ENCODE measurements at regions not wholly inside any gene's neighbourhood (a gene's known extent, or its start where the extent isn't known, plus 50 kb on each side); places are given as distances from the start of the nearest gene placed in this dataset.

DNA sequence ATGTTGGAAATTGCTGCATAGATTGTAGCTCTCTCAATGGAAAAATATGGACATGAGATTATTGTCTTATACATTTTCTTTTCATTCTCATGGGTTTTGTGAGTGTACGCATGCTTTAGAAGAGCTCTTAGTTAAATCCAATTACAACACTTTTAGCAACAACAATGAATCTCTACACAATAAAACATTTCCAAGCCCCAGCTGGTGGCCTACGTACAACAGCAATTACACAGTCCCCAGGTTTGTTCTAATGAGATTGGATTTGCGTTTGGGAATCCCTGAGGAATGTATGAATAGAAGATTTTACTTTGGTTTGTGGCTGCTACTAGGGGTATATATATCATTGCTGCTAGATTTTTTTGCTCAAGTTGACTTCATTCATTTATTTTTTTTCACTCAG is 98.6 kb downstream of the FHDC1 start:
- TF ChIP-seq CTCF (IDR thresholded peaks at IDR 0.05; ENCODE audit: low read depth, low read length, missing control alignments) = no peak
- in situ Hi-C loops (cut with HindIII; ENCODE audit: low sequenced_read_pairs) = no loop called here
- DNase-seq (ENCODE audit: low read depth) = no peak

DNA sequence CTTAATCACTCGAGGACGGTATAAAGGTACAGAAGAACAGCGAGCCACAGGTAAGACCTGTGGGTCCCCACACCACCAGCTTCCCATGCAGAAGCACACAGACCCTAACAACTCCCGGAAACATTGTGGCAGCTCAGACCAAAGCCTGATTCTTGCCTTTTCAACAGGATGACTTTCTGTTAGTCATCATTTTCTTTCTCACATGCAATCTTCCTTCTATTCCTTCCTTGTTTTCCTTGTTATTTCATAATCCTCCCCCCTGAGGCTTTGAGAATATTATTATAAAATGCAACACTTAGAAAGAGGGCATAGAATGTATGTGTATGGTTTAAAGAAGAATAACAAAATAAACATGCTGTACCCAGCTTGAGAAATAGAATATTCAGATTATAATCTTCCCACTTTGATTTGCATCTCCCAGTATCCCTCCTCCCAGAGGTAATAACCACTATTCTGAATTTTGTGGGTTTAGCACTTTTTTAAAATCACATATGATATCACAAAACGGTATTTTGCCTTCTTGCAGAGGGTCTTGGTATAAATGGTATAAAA is 100.9 kb downstream of the FHDC1 start:
- no peak for DNase-seq (ENCODE audit: low read depth)
- TF ChIP-seq CTCF (IDR thresholded peaks at IDR 0.05; ENCODE audit: low read depth, low read length, missing control alignments) = no peak
- in situ Hi-C loops (cut with HindIII; ENCODE audit: low sequenced_read_pairs) = no loop called here

More for the DNA sequence above, 98.6 kb downstream of the FHDC1 start:
- H3K4me3 ChIP-seq (ENCODE audit: low read depth, low read length) = no peak overlapping the region

GRCh38 chr4:153038623-153039311 is 102.6 kb downstream of the FHDC1 start:
- no peak for TF ChIP-seq CTCF (IDR thresholded peaks at IDR 0.05; ENCODE audit: low read depth, low read length, missing control alignments)
- DNase-seq (ENCODE audit: low read depth) = no peak

More for the DNA sequence above, 100.9 kb downstream of the FHDC1 start:
- no peak overlapping the region for H3K4me3 ChIP-seq (ENCODE audit: low read depth, low read length)

GRCh38 chr4:153039542-153040185 is 103.5 kb downstream of the FHDC1 start:
- DNase-seq (ENCODE audit: low read depth) = no peak
- TF ChIP-seq CTCF (IDR thresholded peaks at IDR 0.05; ENCODE audit: low read depth, low read length, missing control alignments) = no peak
- in situ Hi-C loops (cut with HindIII; ENCODE audit: low sequenced_read_pairs) = no loop called here
- H3K4me3 ChIP-seq (ENCODE audit: low read depth, low read length) = no peak overlapping the region

More at GRCh38 chr4:153038623-153039311, 102.6 kb downstream of the FHDC1 start:
- no peak overlapping the region for H3K4me3 ChIP-seq (ENCODE audit: low read depth, low read length)
- in situ Hi-C loops (cut with HindIII; ENCODE audit: low sequenced_read_pairs) = no loop called here

- in situ Hi-C loops (cut with HindIII; ENCODE audit: low sequenced_read_pairs) = no loop called here
- no peak for TF ChIP-seq CTCF (IDR thresholded peaks at IDR 0.05; ENCODE audit: low read depth, low read length, missing control alignments)
- no peak overlapping the region for H3K4me3 ChIP-seq (ENCODE audit: low read depth, low read length)
- DNase-seq (ENCODE audit: low read depth) = no peak
These were observed 104.6 kb downstream of the FHDC1 start for GRCh38 chr4:153040677-153041076.

GRCh38 chr4:153044036-153044435 is 107.9 kb downstream of the FHDC1 start:
- no peak for TF ChIP-seq CTCF (IDR thresholded peaks at IDR 0.05; ENCODE audit: low read depth, low read length, missing control alignments)
- no peak for DNase-seq (ENCODE audit: low read depth)
- H3K4me3 ChIP-seq (ENCODE audit: low read depth, low read length) = no peak overlapping the region
- in situ Hi-C loops (cut with HindIII; ENCODE audit: low sequenced_read_pairs) = no loop called here
